Chondrocyte (in vitro differentiated cells): ENCODE measurements at regions not wholly inside any gene's neighbourhood (a gene's known extent, or its start where the extent isn't known, plus 50 kb on each side); places are given as distances from the start of the nearest gene placed in this dataset.

Source experiments
- DNase-seq: peaks from one replicate; pipeline ENCODE4 v3.0.0; 2021; ENCODE audit warnings: mixed read lengths, low spot score
- H3K27ac Mint-ChIP-seq: one replicate; pipeline ENCODE4 v1.8.0; 2021; ENCODE audit warnings: mild to moderate bottlenecking, moderate library complexity, mixed read lengths; ENCODE audit not compliant: unreplicated experiment
- H3K27me3 Mint-ChIP-seq: 2 replicates; pipeline ENCODE4 v1.8.0; 2021; ENCODE audit warnings: low read depth, mixed read lengths
- H3K36me3 Mint-ChIP-seq: 2 replicates; pipeline ENCODE4 v1.8.0; 2021; ENCODE audit warnings: low read depth, mixed read lengths
- H3K4me1 Mint-ChIP-seq: 2 replicates; pipeline ENCODE4 v1.8.0; 2021; ENCODE audit warnings: low read depth, mild to moderate bottlenecking, mixed read lengths
- H3K4me3 Mint-ChIP-seq: one replicate; pipeline ENCODE4 v1.8.0; 2021; ENCODE audit warnings: mild to moderate bottlenecking, moderate library complexity, mixed read lengths; ENCODE audit not compliant: unreplicated experiment
- H3K9me3 Mint-ChIP-seq: 2 replicates; pipeline ENCODE4 v1.8.0; 2021; ENCODE audit warnings: low read depth, mixed read lengths
- CTCF ChIP-seq: fragments of 200-600 bp; sonication (generic); IDR thresholded peaks from 2 replicates; pipeline ENCODE4 v1.5.0; 2021; ENCODE audit warnings: antibody characterized with exemption, mild to moderate bottlenecking, moderate library complexity

- no peak for DNase-seq
- H3K27me3 Mint-ChIP-seq, result no peaks in the 10 kb centered on the region
- TF ChIP-seq CTCF, result no peak
- no peaks in the 10 kb centered on the region for H3K9me3 Mint-ChIP-seq
- peaks cover 10% of the 10 kb centered on the region for H3K4me1 Mint-ChIP-seq
- no peak overlapping the region for H3K27ac Mint-ChIP-seq
- no peak overlapping the region for H3K4me3 Mint-ChIP-seq
- peaks cover 30% of the 10 kb centered on the region for H3K36me3 Mint-ChIP-seq
Observed at GRCh38 chr2:196257086-196257485, 85.7 kb upstream of the STK17B start.

- no peak for TF ChIP-seq CTCF
- Mint-ChIP-seq H3K9me3 (no peaks in the 10 kb centered on the region), H3K27me3 (no peaks in the 10 kb centered on the region), H3K36me3 (peaks cover 19% of the 10 kb centered on the region), H3K27ac (no peak overlapping the region), H3K4me1 (peaks cover 22% of the 10 kb centered on the region), H3K4me3 (no peak overlapping the region)
- DNase-seq, result no peak
Observed at GRCh38 chr2:196258407-196258806, 87.0 kb upstream of the STK17B start.

- Mint-ChIP-seq H3K36me3 (peaks cover 9% of the 10 kb centered on the region), H3K4me1 (peaks cover 26% of the 10 kb centered on the region), H3K27me3 (no peaks in the 10 kb centered on the region), H3K4me3 (no peak overlapping the region), H3K27ac (peak overlapping the region; percentile 37), H3K9me3 (no peaks in the 10 kb centered on the region)
- DNase-seq, result no peak
- no peak for TF ChIP-seq CTCF
Observed at GRCh38 chr2:196259507-196260481, 88.4 kb upstream of the STK17B start.

GRCh38 chr2:196260546-196260945 lies 89.2 kb upstream of the STK17B start:
- H3K4me1 Mint-ChIP-seq, result peaks cover 26% of the 10 kb centered on the region
- H3K27ac Mint-ChIP-seq, result peak overlapping the region; percentile 19
- no peaks in the 10 kb centered on the region for H3K27me3 Mint-ChIP-seq
- DNase-seq, result no peak
- no peak for TF ChIP-seq CTCF
- peaks cover 9% of the 10 kb centered on the region for H3K36me3 Mint-ChIP-seq
- H3K4me3 Mint-ChIP-seq, result no peak overlapping the region
- no peaks in the 10 kb centered on the region for H3K9me3 Mint-ChIP-seq

GRCh38 chr2:196262606-196263005 lies 91.2 kb upstream of the STK17B start:
- Mint-ChIP-seq H3K27ac (peak overlapping the region; percentile 78), H3K4me3 (no peak overlapping the region), H3K4me1 (peaks cover 38% of the 10 kb centered on the region)

More at GRCh38 chr2:196262606-196263005, 91.2 kb upstream of the STK17B start:
- H3K27me3 Mint-ChIP-seq, result no peaks in the 10 kb centered on the region
- peaks cover 2% of the 10 kb centered on the region for H3K36me3 Mint-ChIP-seq
- H3K9me3 Mint-ChIP-seq, result no peaks in the 10 kb centered on the region
- no peak for DNase-seq
- no peak for TF ChIP-seq CTCF
